ENCODE measurements at regions not wholly inside any gene's neighbourhood (a gene's known extent, or its start where the extent isn't known, plus 50 kb on each side); places are given as distances from the start of the nearest gene placed in this dataset.

- Histone ChIP-seq H3K27me3 (no peaks in the 10 kb centered on the region), H3K27ac (no peak overlapping the region), H3K9me3 (peaks cover 0 to 6% (median 0%) of the 10 kb centered on the region in 4 donors), H3K36me3 (no peaks in the 10 kb centered on the region), H3K4me1 (no peaks in the 10 kb centered on the region), H3K4me3 (no peak overlapping the region)
- WGBS, 2 donors = 93 to 95% methylated on average over 6 of the region's 6 CpGs
- no peak for DNase-seq (ENCODE audit: low spot score in 2 of 2)
- no peak for TF ChIP-seq POLR2A (IDR thresholded peaks at IDR 0.05)
- TF ChIP-seq CTCF (IDR thresholded peaks at IDR 0.05) = no peak
- TF ChIP-seq EP300 (IDR thresholded peaks at IDR 0.05) = no peak
Measured at GRCh38 chr13:33433316-33433715, 147.8 kb upstream of the STARD13 start.

DNA sequence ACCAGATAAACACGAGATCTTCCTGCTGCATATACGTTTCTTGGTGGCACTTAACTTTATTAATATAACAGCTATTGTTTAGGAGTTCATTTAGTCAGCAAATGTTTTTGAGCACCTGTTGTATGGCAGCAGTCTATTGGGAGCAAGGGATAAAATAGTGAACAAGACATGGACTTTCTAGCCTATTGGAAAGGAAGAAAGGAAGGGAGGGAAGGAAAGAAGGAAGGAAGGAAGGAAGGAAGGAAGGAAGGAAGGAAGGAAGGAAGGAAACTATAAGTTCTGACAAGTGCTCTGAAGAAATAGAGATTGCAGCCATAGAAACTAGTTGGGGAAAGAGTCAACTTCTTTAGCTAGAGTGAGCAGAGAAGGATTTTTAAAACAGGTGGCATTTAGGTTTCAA is 149.1 kb upstream of the STARD13 start:
- no peaks in the 10 kb centered on the region for H3K36me3 ChIP-seq
- H3K27me3 ChIP-seq = no peaks in the 10 kb centered on the region
- H3K27ac ChIP-seq = no peak overlapping the region
- H3K4me1 ChIP-seq = no peaks in the 10 kb centered on the region
- H3K9me3 ChIP-seq = no peaks in the 10 kb centered on the region
- no peak for DNase-seq (ENCODE audit: low spot score in 2 of 2)
- H3K4me3 ChIP-seq = no peak overlapping the region
- TF ChIP-seq EP300 (IDR thresholded peaks at IDR 0.05) = no peak
- no peak for TF ChIP-seq CTCF (IDR thresholded peaks at IDR 0.05)
- TF ChIP-seq POLR2A (IDR thresholded peaks at IDR 0.05) = no peak
- 77 to 88% methylated on average over 2 of the region's 2 CpGs for WGBS, 2 donors

GRCh38 chr13:33435207-33435606 is 149.7 kb upstream of the STARD13 start:
- no peak for TF ChIP-seq POLR2A (IDR thresholded peaks at IDR 0.05)
- TF ChIP-seq CTCF (IDR thresholded peaks at IDR 0.05) = no peak
- TF ChIP-seq EP300 (IDR thresholded peaks at IDR 0.05) = no peak
- no peaks in the 10 kb centered on the region for H3K36me3 ChIP-seq
- 83 to 92% methylated on average over 2 of the region's 2 CpGs for WGBS, 2 donors

GRCh38 chr13:33438918-33439317 is 153.4 kb upstream of the STARD13 start:
- TF ChIP-seq CTCF (IDR thresholded peaks at IDR 0.05) (no peak), POLR2A (IDR thresholded peaks at IDR 0.05) (no peak), EP300 (IDR thresholded peaks at IDR 0.05) (no peak)
- Histone ChIP-seq H3K27me3 (no peaks in the 10 kb centered on the region), H3K36me3 (no peaks in the 10 kb centered on the region), H3K4me1 (no peaks in the 10 kb centered on the region), H3K27ac (no peak overlapping the region), H3K4me3 (no peak overlapping the region), H3K9me3 (no peaks in the 10 kb centered on the region)
- 96 to 97% methylated on average over 2 of the region's 2 CpGs for WGBS, 2 donors
- no peak for DNase-seq (ENCODE audit: low spot score in 2 of 2)

More at GRCh38 chr13:33435207-33435606, 149.7 kb upstream of the STARD13 start:
- Histone ChIP-seq H3K9me3 (no peaks in the 10 kb centered on the region), H3K4me1 (no peaks in the 10 kb centered on the region), H3K27ac (no peak overlapping the region), H3K27me3 (no peaks in the 10 kb centered on the region), H3K4me3 (no peak overlapping the region)
- no peak for DNase-seq (ENCODE audit: low spot score in 2 of 2)

DNA sequence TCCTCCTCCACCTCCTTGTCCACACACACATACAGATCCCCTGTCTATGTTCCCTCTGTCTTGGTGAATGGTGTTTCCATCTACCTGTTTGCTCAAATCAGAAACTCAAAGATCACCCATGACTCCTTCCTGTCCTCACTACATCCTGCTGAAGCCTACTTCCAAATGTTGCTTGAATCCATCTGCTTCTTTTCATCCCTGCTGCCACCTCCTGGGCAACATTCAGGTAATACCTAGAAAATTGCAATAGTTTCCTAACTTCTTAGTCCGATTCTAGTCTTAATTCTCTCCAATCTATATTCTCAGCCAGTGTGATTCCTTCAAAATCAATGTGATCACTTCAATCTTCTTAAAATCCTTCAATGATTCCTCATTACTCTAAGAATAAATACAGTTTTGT is 155.5 kb upstream of the STARD13 start:
- 75 to 81% methylated on average over 1 of the region's 1 CpG for WGBS, 2 donors
- Histone ChIP-seq H3K4me1 (peaks cover 0 to 2% (median 0%) of the 10 kb centered on the region in 4 donors), H3K36me3 (no peaks in the 10 kb centered on the region), H3K27me3 (no peaks in the 10 kb centered on the region), H3K9me3 (no peaks in the 10 kb centered on the region), H3K4me3 (no peak overlapping the region), H3K27ac (no peak overlapping the region)
- TF ChIP-seq EP300 (IDR thresholded peaks at IDR 0.05) (no peak), CTCF (IDR thresholded peaks at IDR 0.05) (peak in 1 of 5 experiments; percentile 12), POLR2A (IDR thresholded peaks at IDR 0.05) (no peak)
- DNase-seq (ENCODE audit: low spot score in 2 of 2) = peak in 1 of 2 donors; percentile 16
